ENCODE measurements at regions not wholly inside any gene's neighbourhood (a gene's known extent, or its start where the extent isn't known, plus 50 kb on each side); places are given as distances from the start of the nearest gene placed in this dataset.

GRCh38 chr2:222351035-222351434 is 52.2 kb upstream of the PAX3 start:
- H3K9me3 ChIP-seq, result no peaks in the 10 kb centered on the region
- H3K4me1 ChIP-seq, result no peaks in the 10 kb centered on the region
- no peak for TF ChIP-seq POLR2A (IDR thresholded peaks at IDR 0.05)
- no peak for TF ChIP-seq CTCF (IDR thresholded peaks at IDR 0.05)
- no peak for DNase-seq
- H3K27ac ChIP-seq, result no peak overlapping the region
- intact Hi-C loops (cut with DNase I), result no loop called here
- no peaks in the 10 kb centered on the region for H3K36me3 ChIP-seq
- 94 to 96% methylated on average over 1 of the region's 1 CpG for WGBS, 2 donors
- no peak overlapping the region for H3K4me3 ChIP-seq
- no peaks in the 10 kb centered on the region for H3K27me3 ChIP-seq

- no peaks in the 10 kb centered on the region for H3K4me1 ChIP-seq
- 49 to 56% methylated on average over 4 of the region's 4 CpGs for WGBS, 2 donors
- no peaks in the 10 kb centered on the region for H3K9me3 ChIP-seq
- intact Hi-C loops (cut with DNase I), result no loop called here
- H3K27ac ChIP-seq, result no peak overlapping the region
- no peak for DNase-seq
- H3K36me3 ChIP-seq, result no peaks in the 10 kb centered on the region
- H3K27me3 ChIP-seq, result no peaks in the 10 kb centered on the region
- TF ChIP-seq CTCF (IDR thresholded peaks at IDR 0.05), result no peak
- no peak overlapping the region for H3K4me3 ChIP-seq
Measured at GRCh38 chr2:222352981-222353380, 54.2 kb upstream of the PAX3 start.

- Histone ChIP-seq H3K36me3 (no peaks in the 10 kb centered on the region), H3K4me1 (no peaks in the 10 kb centered on the region), H3K9me3 (no peaks in the 10 kb centered on the region), H3K27me3 (no peaks in the 10 kb centered on the region), H3K27ac (no peak overlapping the region), H3K4me3 (no peak overlapping the region)
- TF ChIP-seq POLR2A (IDR thresholded peaks at IDR 0.05) (no peak), CTCF (IDR thresholded peaks at IDR 0.05) (no peak)
- intact Hi-C loops (cut with DNase I), result no loop called here
- WGBS, 2 donors, result 34 to 46% methylated on average over 3 of the region's 3 CpGs
- no peak for DNase-seq
Measured at GRCh38 chr2:222353993-222354392, 55.2 kb upstream of the PAX3 start.

GRCh38 chr2:222355860-222356259 is 57.1 kb upstream of the PAX3 start:
- no peak for TF ChIP-seq CTCF (IDR thresholded peaks at IDR 0.05)
- no peak for TF ChIP-seq POLR2A (IDR thresholded peaks at IDR 0.05)
- DNase-seq, result no peak
- intact Hi-C loops (cut with DNase I), result no loop called here
- Histone ChIP-seq H3K4me3 (no peak overlapping the region), H3K4me1 (no peaks in the 10 kb centered on the region), H3K9me3 (no peaks in the 10 kb centered on the region), H3K27ac (no peak overlapping the region), H3K36me3 (no peaks in the 10 kb centered on the region), H3K27me3 (no peaks in the 10 kb centered on the region)

- Histone ChIP-seq H3K36me3 (no peaks in the 10 kb centered on the region), H3K27ac (no peak overlapping the region), H3K9me3 (no peaks in the 10 kb centered on the region), H3K4me3 (no peak overlapping the region), H3K4me1 (no peaks in the 10 kb centered on the region), H3K27me3 (no peaks in the 10 kb centered on the region)
- WGBS, 2 donors, result 53 to 81% methylated on average over 1 of the region's 1 CpG
- intact Hi-C loops (cut with DNase I), result no loop called here
- TF ChIP-seq CTCF (IDR thresholded peaks at IDR 0.05) (no peak), POLR2A (IDR thresholded peaks at IDR 0.05) (no peak)
- DNase-seq, result no peak
Measured at GRCh38 chr2:222357930-222358329, 59.1 kb upstream of the PAX3 start.
